ENCODE measurements at regions not wholly inside any gene's neighbourhood (a gene's known extent, or its start where the extent isn't known, plus 50 kb on each side); places are given as distances from the start of the nearest gene placed in this dataset.

DNA sequence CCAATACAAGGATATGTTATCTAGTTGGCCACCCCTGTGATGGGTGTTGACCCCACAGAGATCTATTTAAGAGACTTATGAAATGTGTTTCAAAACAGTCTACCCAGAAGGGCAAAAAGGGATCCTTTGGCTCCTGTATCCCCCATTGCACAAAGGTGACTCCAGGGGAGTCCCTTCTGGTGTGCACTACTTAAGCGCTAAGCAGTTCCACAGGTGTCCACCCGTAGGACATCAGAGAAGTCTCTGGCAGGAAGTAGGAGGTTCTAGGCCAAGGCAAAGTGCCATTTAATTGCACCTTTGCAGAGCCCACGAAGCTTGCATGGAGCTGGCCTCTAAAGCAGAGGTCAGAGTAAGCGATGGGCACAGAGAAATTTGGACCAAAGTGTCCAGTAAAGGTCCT is 147.7 kb downstream of the MRPL14 start:
- CTCF ChIA-PET, result no interaction called here
- POLR2A ChIA-PET, result no interaction called here

More for the DNA sequence above, 147.7 kb downstream of the MRPL14 start:
- Histone ChIP-seq H3K79me2 (ENCODE audit: control insufficient read depth, insufficient read depth, low read length) (no peaks in the 10 kb centered on the region), H3K4me1 (ENCODE audit: control insufficient read depth, extremely low read depth, insufficient read depth, low read length) (no peaks in the 10 kb centered on the region), H4K20me1 (replicated peaks; ENCODE audit: control insufficient read depth, extremely low read depth, insufficient read depth, low read length) (no peaks in the 10 kb centered on the region), H3K9me3 (replicated peaks; ENCODE audit: control insufficient read depth, insufficient read depth, low read length) (no peaks in the 10 kb centered on the region), H3K27ac (ENCODE audit: insufficient read depth, low read depth, low read length) (no peak overlapping the region), H3K4me2 (ENCODE audit: insufficient read depth, low read length) (no peak overlapping the region), H2AFZ (ENCODE audit: low read depth, low read length) (no peak overlapping the region), H3K9me1 (replicated peaks; ENCODE audit: control insufficient read depth, extremely low read depth, insufficient read depth, low read length) (no peaks in the 10 kb centered on the region), H3K36me3 (ENCODE audit: control insufficient read depth in 2 of 2, extremely low read depth in 1 of 2, insufficient read depth in 2 of 2, low read length in 2 of 2) (no peaks in the 10 kb centered on the region), H3K9ac (replicated peaks; ENCODE audit: extremely low read depth, insufficient read depth, low read length) (no peak overlapping the region), H3K27me3 (ENCODE audit: control insufficient read depth in 2 of 2, insufficient read depth in 2 of 2, low read length in 2 of 2) (peaks cover 14 to 18% of the 10 kb centered on the region in 2 experiments), H3K4me3 (replicated peaks in 1 of 3; ENCODE audit: insufficient read depth in 1 of 3, low read depth in 1 of 3, low read length in 3 of 3) (no peak overlapping the region)
- TF ChIP-seq JUN (IDR thresholded peaks at IDR 0.05; ENCODE audit: borderline replicate concordance, insufficient read depth, insufficient read length, low read depth) (no peak), EZH2 (IDR thresholded peaks at IDR 0.05; ENCODE audit: borderline replicate concordance, low read depth, low read length, severe bottlenecking) (no peak), GATA2 (IDR thresholded peaks at IDR 0.05; ENCODE audit: insufficient read depth, insufficient read length, low read depth, low read length) (no peak), POLR2A (IDR thresholded peaks at IDR 0.05; ENCODE audit: low read depth, low read length) (no peak), POLR2AphosphoS5 (IDR thresholded peaks at IDR 0.05; ENCODE audit: insufficient read depth, low read depth, low read length) (no peak), MYC (IDR thresholded peaks at IDR 0.05; ENCODE audit: low read depth, low read length) (no peak), FOS (IDR thresholded peaks at IDR 0.05; ENCODE audit: borderline replicate concordance, insufficient read depth, low read length) (no peak)
- TF ChIP-seq, protein P1, sequence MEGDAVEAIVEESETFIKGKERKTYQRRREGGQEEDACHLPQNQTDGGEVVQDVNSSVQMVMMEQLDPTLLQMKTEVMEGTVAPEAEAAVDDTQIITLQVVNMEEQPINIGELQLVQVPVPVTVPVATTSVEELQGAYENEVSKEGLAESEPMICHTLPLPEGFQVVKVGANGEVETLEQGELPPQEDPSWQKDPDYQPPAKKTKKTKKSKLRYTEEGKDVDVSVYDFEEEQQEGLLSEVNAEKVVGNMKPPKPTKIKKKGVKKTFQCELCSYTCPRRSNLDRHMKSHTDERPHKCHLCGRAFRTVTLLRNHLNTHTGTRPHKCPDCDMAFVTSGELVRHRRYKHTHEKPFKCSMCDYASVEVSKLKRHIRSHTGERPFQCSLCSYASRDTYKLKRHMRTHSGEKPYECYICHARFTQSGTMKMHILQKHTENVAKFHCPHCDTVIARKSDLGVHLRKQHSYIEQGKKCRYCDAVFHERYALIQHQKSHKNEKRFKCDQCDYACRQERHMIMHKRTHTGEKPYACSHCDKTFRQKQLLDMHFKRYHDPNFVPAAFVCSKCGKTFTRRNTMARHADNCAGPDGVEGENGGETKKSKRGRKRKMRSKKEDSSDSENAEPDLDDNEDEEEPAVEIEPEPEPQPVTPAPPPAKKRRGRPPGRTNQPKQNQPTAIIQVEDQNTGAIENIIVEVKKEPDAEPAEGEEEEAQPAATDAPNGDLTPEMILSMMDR (IDR thresholded peaks at IDR 0.05; ENCODE audit: extremely low read depth in 1 of 2, insufficient read depth in 1 of 2, low read depth in 1 of 2, low read length in 2 of 2), result no peak
- TF ChIP-seq, protein P2, sequence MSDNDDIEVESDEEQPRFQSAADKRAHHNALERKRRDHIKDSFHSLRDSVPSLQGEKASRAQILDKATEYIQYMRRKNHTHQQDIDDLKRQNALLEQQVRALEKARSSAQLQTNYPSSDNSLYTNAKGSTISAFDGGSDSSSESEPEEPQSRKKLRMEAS (IDR thresholded peaks at IDR 0.05; ENCODE audit: insufficient read depth, insufficient read length), result no peak
- DNase-seq (ENCODE audit: low read depth, low spot score) (no peak), FAIRE-seq (no peak)
- BruUV-seq (replicated peaks), result no TSS peak
- intact Hi-C loops (cut with micrococcal nuclease) (no loop called here), dilution Hi-C loops (cut with MboI; ENCODE audit: extremely low pct_ligation_motif_present, low sequenced_read_pairs) (no loop called here)

Data from endothelial cell of umbilical vein (primary cell).